CD4-positive, alpha-beta memory T cell (primary cell): ENCODE measurements at regions not wholly inside any gene's neighbourhood (a gene's known extent, or its start where the extent isn't known, plus 50 kb on each side); places are given as distances from the start of the nearest gene placed in this dataset.

ENCODE experiments used
- CTCF ChIA-PET: fragments of 350-600 bp; sonication (Branson Sonifier 250); formaldehyde crosslinking; loops from one replicate; lab custom pipeline; 2021; ENCODE audit warnings: inconsistent platforms; ENCODE audit not compliant: partially characterized antibody; lab: Charles Lee
- POLR2A ChIA-PET: fragments of 350-600 bp; sonication (Branson Sonifier 250); formaldehyde crosslinking; loops from one replicate; lab custom pipeline; 2021; ENCODE audit not compliant: partially characterized antibody; lab: Charles Lee
- DNase-seq, 5 donors: peaks; one replicate each; pipeline versions ENCODE4 v3.0.0 to v3.0.0-alpha.2; 2020 to 2022; ENCODE audit warnings: mixed read lengths in 1 of 5
- H3K27ac ChIP-seq: one replicate; pipeline ENCODE4 v1.7.0; 2013; ENCODE audit warnings: low read depth, low read length
- H3K27me3 ChIP-seq: 2 replicates; pipeline ENCODE4 v1.7.0; 2013; ENCODE audit warnings: mild to moderate bottlenecking, low read length, moderate library complexity; ENCODE audit not compliant: insufficient read depth
- H3K36me3 ChIP-seq: 2 replicates; pipeline ENCODE4 v1.7.0; 2013; ENCODE audit warnings: mild to moderate bottlenecking, low read length, moderate library complexity; ENCODE audit not compliant: insufficient read depth
- H3K4me1 ChIP-seq: 2 replicates; pipeline ENCODE4 v1.7.0; 2013; ENCODE audit warnings: mild to moderate bottlenecking, low read length, moderate library complexity; ENCODE audit not compliant: insufficient read depth
- H3K4me3 ChIP-seq, 2 donors: one replicate each; pipeline ENCODE4 v1.7.0; 2013; ENCODE audit warnings: low read length in 2 of 2, mild to moderate bottlenecking in 1 of 2
- H3K9me3 ChIP-seq, 2 donors: one replicate each; pipeline ENCODE4 v1.7.0; 2013; ENCODE audit warnings: low read length in 2 of 2, control low read depth in 1 of 2; ENCODE audit not compliant: control insufficient read depth in 1 of 2
- H3K27ac Mint-ChIP-seq, 7 donors: one replicate each; pipeline ENCODE4 v1.8.0; 2020 to 2021; ENCODE audit warnings: mixed read lengths in 7 of 7, mild to moderate bottlenecking in 6 of 7, inconsistent platforms in 3 of 7, moderate library complexity in 3 of 7
- H3K27me3 Mint-ChIP-seq, 2 donors: one replicate each; pipeline ENCODE4 v1.8.0; 2020 to 2021; ENCODE audit warnings: mixed read lengths in 2 of 2
- H3K36me3 Mint-ChIP-seq, 2 donors: one replicate each; pipeline ENCODE4 v1.8.0; 2020 to 2021; ENCODE audit warnings: mixed read lengths in 2 of 2, inconsistent platforms in 1 of 2, mild to moderate bottlenecking in 1 of 2
- H3K4me1 Mint-ChIP-seq, 4 donors: one replicate each; pipeline ENCODE4 v1.8.0; 2020 to 2021; ENCODE audit warnings: mixed read lengths in 4 of 4, mild to moderate bottlenecking in 1 of 4
- H3K4me3 Mint-ChIP-seq, 8 donors: one replicate each; pipeline ENCODE4 v1.8.0; 2020 to 2021; ENCODE audit warnings: mixed read lengths in 8 of 8, mild to moderate bottlenecking in 7 of 8, moderate library complexity in 6 of 8, inconsistent platforms in 3 of 8
- H3K9me3 Mint-ChIP-seq, 8 donors: one replicate each; pipeline ENCODE4 v1.8.0; 2020 to 2021; ENCODE audit warnings: mixed read lengths in 8 of 8, mild to moderate bottlenecking in 5 of 8, inconsistent platforms in 3 of 8, moderate library complexity in 1 of 8
- intact Hi-C: fragments of 100-400 bp; cut with micrococcal nuclease; formaldehyde crosslinking; loops from one replicate; pipeline ENCODE4 v1.15.1; 2023

- H3K4me3 Mint-ChIP-seq = no peak overlapping the region
- POLR2A ChIA-PET = no interaction called here
- H3K4me1 ChIP-seq = no peaks in the 10 kb centered on the region
- CTCF ChIA-PET = no interaction called here
- H3K27ac Mint-ChIP-seq = no peak overlapping the region
- no peak overlapping the region for H3K27ac ChIP-seq
- H3K9me3 ChIP-seq = no peaks in the 10 kb centered on the region
- no peak for DNase-seq
- peaks cover 0 to 1% of the 10 kb centered on the region in 2 donors for H3K27me3 Mint-ChIP-seq
- H3K27me3 ChIP-seq = no peaks in the 10 kb centered on the region
- H3K9me3 Mint-ChIP-seq = peaks cover 0 to 4% (median 0%) of the 10 kb centered on the region in 8 donors
- intact Hi-C loops = no loop called here
- no peak overlapping the region for H3K4me3 ChIP-seq
- H3K36me3 ChIP-seq = no peaks in the 10 kb centered on the region
- peaks cover 0 to 2% (median under 1%) of the 10 kb centered on the region in 4 donors for H3K4me1 Mint-ChIP-seq
- H3K36me3 Mint-ChIP-seq = no peaks in the 10 kb centered on the region
Measured at GRCh38 chr2:147165697-147166382, 679.0 kb upstream of the ACVR2A start.

- H3K4me3 Mint-ChIP-seq = no peak overlapping the region
- H3K9me3 ChIP-seq = no peaks in the 10 kb centered on the region
- H3K27ac Mint-ChIP-seq = no peak overlapping the region
- no peak overlapping the region for H3K27ac ChIP-seq
- no peaks in the 10 kb centered on the region for H3K4me1 ChIP-seq
- ChIA-PET POLR2A (no interaction called here), CTCF (no interaction called here)
- H3K4me3 ChIP-seq = no peak overlapping the region
- H3K36me3 Mint-ChIP-seq = no peaks in the 10 kb centered on the region
- no peaks in the 10 kb centered on the region for H3K27me3 ChIP-seq
- no peaks in the 10 kb centered on the region for H3K36me3 ChIP-seq
- no peak for DNase-seq
- peaks cover 0 to 4% (median 0%) of the 10 kb centered on the region in 8 donors for H3K9me3 Mint-ChIP-seq
- peaks cover 0 to 2% (median under 1%) of the 10 kb centered on the region in 4 donors for H3K4me1 Mint-ChIP-seq
- H3K27me3 Mint-ChIP-seq = peaks cover 0 to 1% of the 10 kb centered on the region in 2 donors
- intact Hi-C loops = no loop called here
Measured at GRCh38 chr2:147164563-147164962, 680.3 kb upstream of the ACVR2A start.

GRCh38 chr2:147161746-147162145 is 683.1 kb upstream of the ACVR2A start:
- H3K9me3 Mint-ChIP-seq = no peaks in the 10 kb centered on the region
- CTCF ChIA-PET = no interaction called here
- no peaks in the 10 kb centered on the region for H3K9me3 ChIP-seq
- POLR2A ChIA-PET = no interaction called here
- no peaks in the 10 kb centered on the region for H3K36me3 ChIP-seq
- no peak overlapping the region for H3K27ac ChIP-seq
- H3K4me3 Mint-ChIP-seq = no peak overlapping the region
- H3K4me1 Mint-ChIP-seq = peaks cover 4 to 8% (median 5%) of the 10 kb centered on the region in 4 donors
- H3K27me3 ChIP-seq = no peaks in the 10 kb centered on the region
- H3K4me1 ChIP-seq = no peaks in the 10 kb centered on the region
- H3K27ac Mint-ChIP-seq = no peak overlapping the region
- intact Hi-C loops = no loop called here
- H3K36me3 Mint-ChIP-seq = no peaks in the 10 kb centered on the region
- DNase-seq = no peak
- no peak overlapping the region for H3K4me3 ChIP-seq
- no peaks in the 10 kb centered on the region for H3K27me3 Mint-ChIP-seq

GRCh38 chr2:147156970-147157369 is 687.9 kb upstream of the ACVR2A start:
- ChIA-PET POLR2A (no interaction called here), CTCF (no interaction called here)
- no peak for DNase-seq
- Mint-ChIP-seq H3K9me3 (peaks cover 0 to 11% (median 5%) of the 10 kb centered on the region in 8 donors), H3K36me3 (peaks cover 3 to 4% of the 10 kb centered on the region in 2 donors), H3K4me1 (peaks cover 2 to 8% (median 5%) of the 10 kb centered on the region in 4 donors), H3K27ac (no peak overlapping the region), H3K27me3 (no peaks in the 10 kb centered on the region), H3K4me3 (no peak overlapping the region)
- no peak overlapping the region for H3K4me3 ChIP-seq
- no peak overlapping the region for H3K27ac ChIP-seq
- intact Hi-C loops = no loop called here
- no peaks in the 10 kb centered on the region for H3K36me3 ChIP-seq
- H3K4me1 ChIP-seq = no peaks in the 10 kb centered on the region
- no peaks in the 10 kb centered on the region for H3K27me3 ChIP-seq
- no peaks in the 10 kb centered on the region for H3K9me3 ChIP-seq

GRCh38 chr2:147150241-147150635 is 694.6 kb upstream of the ACVR2A start:
- Histone ChIP-seq H3K27ac (no peak overlapping the region), H3K36me3 (no peaks in the 10 kb centered on the region), H3K4me3 (no peak overlapping the region), H3K4me1 (no peaks in the 10 kb centered on the region), H3K9me3 (no peaks in the 10 kb centered on the region), H3K27me3 (no peaks in the 10 kb centered on the region)
- ChIA-PET CTCF (no interaction called here), POLR2A (no interaction called here)
- Mint-ChIP-seq H3K27ac (no peak overlapping the region), H3K27me3 (no peaks in the 10 kb centered on the region), H3K4me3 (no peak overlapping the region), H3K4me1 (peaks cover 0 to 19% (median 3%) of the 10 kb centered on the region in 4 donors), H3K9me3 (peaks cover 0 to 13% (median 7%) of the 10 kb centered on the region in 8 donors), H3K36me3 (peaks cover 3 to 10% of the 10 kb centered on the region in 2 donors)
- DNase-seq = no peak
- intact Hi-C loops = no loop called here

GRCh38 chr2:147149575-147150240 is 695.1 kb upstream of the ACVR2A start:
- H3K27me3 Mint-ChIP-seq = no peaks in the 10 kb centered on the region
- no peak overlapping the region for H3K4me3 ChIP-seq
- peak overlapping the region in 1 of 8 donors; percentile 42 for H3K4me3 Mint-ChIP-seq
- POLR2A ChIA-PET = no interaction called here
- intact Hi-C loops = no loop called here
- H3K9me3 ChIP-seq = no peaks in the 10 kb centered on the region
- H3K4me1 Mint-ChIP-seq = peaks cover 0 to 19% (median 4%) of the 10 kb centered on the region in 4 donors
- H3K36me3 Mint-ChIP-seq = peaks cover 3 to 10% of the 10 kb centered on the region in 2 donors
- no peaks in the 10 kb centered on the region for H3K36me3 ChIP-seq
- H3K9me3 Mint-ChIP-seq = peaks cover 0 to 13% (median 7%) of the 10 kb centered on the region in 8 donors
- CTCF ChIA-PET = no interaction called here
- H3K4me1 ChIP-seq = no peaks in the 10 kb centered on the region
- no peak for DNase-seq
- no peak overlapping the region for H3K27ac Mint-ChIP-seq
- no peak overlapping the region for H3K27ac ChIP-seq
- no peaks in the 10 kb centered on the region for H3K27me3 ChIP-seq

GRCh38 chr2:147147802-147148201 is 697.0 kb upstream of the ACVR2A start:
- H3K36me3 ChIP-seq = no peaks in the 10 kb centered on the region
- H3K27me3 ChIP-seq = no peaks in the 10 kb centered on the region
- Mint-ChIP-seq H3K27me3 (no peaks in the 10 kb centered on the region), H3K4me3 (no peak overlapping the region), H3K36me3 (peaks cover 0 to 6% of the 10 kb centered on the region in 2 donors), H3K9me3 (peaks cover 0 to 9% (median 5%) of the 10 kb centered on the region in 8 donors), H3K27ac (no peak overlapping the region), H3K4me1 (peaks cover 0 to 19% (median 4%) of the 10 kb centered on the region in 4 donors)
- DNase-seq = no peak
- no peak overlapping the region for H3K4me3 ChIP-seq
- POLR2A ChIA-PET = no interaction called here
- H3K27ac ChIP-seq = no peak overlapping the region
- intact Hi-C loops = no loop called here
- CTCF ChIA-PET = no interaction called here
- no peaks in the 10 kb centered on the region for H3K9me3 ChIP-seq
- no peaks in the 10 kb centered on the region for H3K4me1 ChIP-seq
